Esophagus muscularis mucosa (tissue), 2 donors: ENCODE measurements at regions not wholly inside any gene's neighbourhood (a gene's known extent, or its start where the extent isn't known, plus 50 kb on each side); places are given as distances from the start of the nearest gene placed in this dataset.

Experiments used
- POLR2A ChIP-seq: fragments of 450-650 bp; IDR thresholded peaks from one replicate; pipeline ENCODE4 v1.6.1; 2017; ENCODE audit warnings: antibody characterized with exemption, moderate library complexity, mild to moderate bottlenecking, low read depth
- POLR2AphosphoS5 ChIP-seq, 2 donors: sonication (generic); formaldehyde crosslinking; IDR thresholded peaks; one replicate each; pipeline ENCODE4 v1.6.1; 2017; ENCODE audit warnings: antibody characterized with exemption in 2 of 2

DNA sequence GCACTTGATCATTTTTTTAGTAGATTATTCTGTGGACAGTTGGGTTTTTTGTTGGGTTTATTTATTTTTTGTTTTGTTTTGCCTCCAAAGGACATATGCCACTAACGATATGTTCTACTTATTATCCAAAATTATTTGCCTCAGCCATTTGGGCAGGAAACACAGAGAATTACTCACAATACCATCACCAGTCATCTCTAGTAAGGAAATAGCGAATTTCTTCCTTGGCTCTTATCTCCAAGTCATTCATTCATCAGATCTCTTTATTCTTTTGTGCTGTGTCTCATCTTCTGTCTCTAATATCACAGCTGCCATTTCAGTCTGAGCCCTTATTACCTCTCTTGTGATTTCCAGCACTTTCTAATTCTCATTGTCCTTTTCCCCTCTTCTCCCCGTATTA lies 130.4 kb upstream of the SMLR1 start:
- TF ChIP-seq POLR2AphosphoS5 (IDR thresholded peaks at IDR 0.05) (no peak), POLR2A (no peak)
